ENCODE measurements at regions not wholly inside any gene's neighbourhood (a gene's known extent, or its start where the extent isn't known, plus 50 kb on each side); places are given as distances from the start of the nearest gene placed in this dataset.

DNA sequence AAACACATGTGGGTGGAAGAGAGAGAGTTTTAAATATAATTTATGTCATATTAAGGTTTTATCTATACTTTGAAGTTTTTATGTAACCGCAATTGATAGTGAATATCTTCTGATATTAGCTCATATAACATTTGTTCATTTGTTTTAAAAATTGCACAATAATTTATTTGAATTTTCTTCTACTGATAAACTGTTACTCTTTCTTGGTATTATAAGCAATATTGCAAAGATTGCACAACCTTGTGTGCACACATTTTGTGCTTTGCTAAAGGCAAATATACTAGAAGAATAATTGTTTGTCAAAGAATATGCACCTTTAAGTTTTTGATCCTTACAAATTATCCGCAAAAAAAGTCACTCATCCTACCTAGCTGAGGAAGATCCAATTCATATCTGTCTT, 275.7 kb downstream of the TLR4 start:
- TF ChIP-seq, protein P1, sequence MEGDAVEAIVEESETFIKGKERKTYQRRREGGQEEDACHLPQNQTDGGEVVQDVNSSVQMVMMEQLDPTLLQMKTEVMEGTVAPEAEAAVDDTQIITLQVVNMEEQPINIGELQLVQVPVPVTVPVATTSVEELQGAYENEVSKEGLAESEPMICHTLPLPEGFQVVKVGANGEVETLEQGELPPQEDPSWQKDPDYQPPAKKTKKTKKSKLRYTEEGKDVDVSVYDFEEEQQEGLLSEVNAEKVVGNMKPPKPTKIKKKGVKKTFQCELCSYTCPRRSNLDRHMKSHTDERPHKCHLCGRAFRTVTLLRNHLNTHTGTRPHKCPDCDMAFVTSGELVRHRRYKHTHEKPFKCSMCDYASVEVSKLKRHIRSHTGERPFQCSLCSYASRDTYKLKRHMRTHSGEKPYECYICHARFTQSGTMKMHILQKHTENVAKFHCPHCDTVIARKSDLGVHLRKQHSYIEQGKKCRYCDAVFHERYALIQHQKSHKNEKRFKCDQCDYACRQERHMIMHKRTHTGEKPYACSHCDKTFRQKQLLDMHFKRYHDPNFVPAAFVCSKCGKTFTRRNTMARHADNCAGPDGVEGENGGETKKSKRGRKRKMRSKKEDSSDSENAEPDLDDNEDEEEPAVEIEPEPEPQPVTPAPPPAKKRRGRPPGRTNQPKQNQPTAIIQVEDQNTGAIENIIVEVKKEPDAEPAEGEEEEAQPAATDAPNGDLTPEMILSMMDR (conservative IDR thresholded peaks at IDR 0.05), result no peak
- TF ChIP-seq EZH2 (IDR thresholded peaks at IDR 0.05; ENCODE audit: low read depth), result no peak
